ENCODE measurements at regions not wholly inside any gene's neighbourhood (a gene's known extent, or its start where the extent isn't known, plus 50 kb on each side); places are given as distances from the start of the nearest gene placed in this dataset.

GRCh38 chr16:52212841-52213240, 334.1 kb downstream of the TOX3 start:
- Histone ChIP-seq H2AFZ (no peak overlapping the region), H3K4me2 (no peak overlapping the region), H4K20me1 (ENCODE audit: insufficient read depth) (no peaks in the 10 kb centered on the region), H3K27ac (no peak overlapping the region), H3K27me3 (ENCODE audit: insufficient read depth, low read depth) (no peaks in the 10 kb centered on the region), H3K4me1 (replicated peaks; ENCODE audit: insufficient read depth) (no peaks in the 10 kb centered on the region), H3K79me2 (ENCODE audit: low read depth) (no peaks in the 10 kb centered on the region), H3K9me3 (ENCODE audit: insufficient read depth, low read depth) (no peaks in the 10 kb centered on the region), H3K36me3 (ENCODE audit: low read depth) (no peaks in the 10 kb centered on the region), H3K9me2 (ENCODE audit: insufficient read depth) (no peaks in the 10 kb centered on the region), H3F3A (ENCODE audit: insufficient read depth, low read depth) (no peaks in the 10 kb centered on the region), H3K4me3 (no peak overlapping the region)
- ChIA-PET POLR2A (ENCODE audit: unreplicated experiment) (no interaction called here), CTCF (no interaction called here)
- TF ChIP-seq EZH2 (IDR thresholded peaks at IDR 0.05; ENCODE audit: low read depth), result no peak
- intact Hi-C loops (cut with micrococcal nuclease; ENCODE audit: unreplicated experiment), result no loop called here
- no TSS peak for BruUV-seq (replicated peaks)
- DNase-seq, result no peak

- no peaks in the 10 kb centered on the region for H3K9me2 ChIP-seq (ENCODE audit: insufficient read depth)
- DNase-seq, result no peak
- H3K79me2 ChIP-seq (ENCODE audit: low read depth), result no peaks in the 10 kb centered on the region
- BruUV-seq (replicated peaks), result no TSS peak
- no peaks in the 10 kb centered on the region for H3K36me3 ChIP-seq (ENCODE audit: low read depth)
- no peaks in the 10 kb centered on the region for H4K20me1 ChIP-seq (ENCODE audit: insufficient read depth)
- no peak overlapping the region for H2AFZ ChIP-seq
- ChIA-PET CTCF (no interaction called here), POLR2A (ENCODE audit: unreplicated experiment) (no interaction called here)
- H3K27me3 ChIP-seq (ENCODE audit: insufficient read depth, low read depth), result no peaks in the 10 kb centered on the region
- H3F3A ChIP-seq (ENCODE audit: insufficient read depth, low read depth), result no peaks in the 10 kb centered on the region
- H3K4me1 ChIP-seq (replicated peaks; ENCODE audit: insufficient read depth), result no peaks in the 10 kb centered on the region
- H3K4me2 ChIP-seq, result no peak overlapping the region
- TF ChIP-seq CTCF (conservative IDR thresholded peaks at IDR 0.05) (no peak), EZH2 (IDR thresholded peaks at IDR 0.05; ENCODE audit: low read depth) (no peak)
- no peak overlapping the region for H3K27ac ChIP-seq
- no peaks in the 10 kb centered on the region for H3K9me3 ChIP-seq (ENCODE audit: insufficient read depth, low read depth)
- intact Hi-C loops (cut with micrococcal nuclease; ENCODE audit: unreplicated experiment), result no loop called here
- H3K4me3 ChIP-seq, result no peak overlapping the region
Observed at GRCh38 chr16:52209227-52209626, 337.7 kb downstream of the TOX3 start.

GRCh38 chr16:52203096-52203495, 343.8 kb downstream of the TOX3 start:
- ChIA-PET POLR2A (ENCODE audit: unreplicated experiment) (no interaction called here), CTCF (no interaction called here)
- Histone ChIP-seq H3K4me2 (no peak overlapping the region), H3K36me3 (ENCODE audit: low read depth) (no peaks in the 10 kb centered on the region), H3K27ac (no peak overlapping the region), H3K4me3 (no peak overlapping the region), H3K27me3 (ENCODE audit: insufficient read depth, low read depth) (no peaks in the 10 kb centered on the region), H3K9me3 (ENCODE audit: insufficient read depth, low read depth) (no peaks in the 10 kb centered on the region), H2AFZ (no peak overlapping the region), H3K4me1 (replicated peaks; ENCODE audit: insufficient read depth) (no peaks in the 10 kb centered on the region), H3K79me2 (ENCODE audit: low read depth) (no peaks in the 10 kb centered on the region), H4K20me1 (ENCODE audit: insufficient read depth) (no peaks in the 10 kb centered on the region), H3K9me2 (ENCODE audit: insufficient read depth) (no peaks in the 10 kb centered on the region), H3F3A (ENCODE audit: insufficient read depth, low read depth) (no peaks in the 10 kb centered on the region)
- no TSS peak for BruUV-seq (replicated peaks)
- no peak for DNase-seq
- intact Hi-C loops (cut with micrococcal nuclease; ENCODE audit: unreplicated experiment), result no loop called here
- no peak for TF ChIP-seq EZH2 (IDR thresholded peaks at IDR 0.05; ENCODE audit: low read depth)
- no peak for TF ChIP-seq CTCF (conservative IDR thresholded peaks at IDR 0.05)

GRCh38 chr16:52193441-52193840, 353.5 kb downstream of the TOX3 start:
- H3K9me2 ChIP-seq (ENCODE audit: insufficient read depth), result no peaks in the 10 kb centered on the region
- H3K4me1 ChIP-seq (replicated peaks; ENCODE audit: insufficient read depth), result no peaks in the 10 kb centered on the region
- intact Hi-C loops (cut with micrococcal nuclease; ENCODE audit: unreplicated experiment), result no loop called here
- no peaks in the 10 kb centered on the region for H3K9me3 ChIP-seq (ENCODE audit: insufficient read depth, low read depth)
- ChIA-PET POLR2A (ENCODE audit: unreplicated experiment) (no interaction called here), CTCF (no interaction called here)
- H3K36me3 ChIP-seq (ENCODE audit: low read depth), result no peaks in the 10 kb centered on the region
- H3K79me2 ChIP-seq (ENCODE audit: low read depth), result no peaks in the 10 kb centered on the region
- H3F3A ChIP-seq (ENCODE audit: insufficient read depth, low read depth), result no peaks in the 10 kb centered on the region
- H3K27me3 ChIP-seq (ENCODE audit: insufficient read depth, low read depth), result no peaks in the 10 kb centered on the region
- no peak overlapping the region for H3K27ac ChIP-seq
- DNase-seq, result no peak
- no TSS peak for BruUV-seq (replicated peaks)
- H3K4me2 ChIP-seq, result no peak overlapping the region; the same call in 1 of the 2 replicates
- no peak overlapping the region for H3K4me3 ChIP-seq
- H4K20me1 ChIP-seq (ENCODE audit: insufficient read depth), result no peaks in the 10 kb centered on the region
- TF ChIP-seq CTCF (conservative IDR thresholded peaks at IDR 0.05), result no peak
- TF ChIP-seq EZH2 (IDR thresholded peaks at IDR 0.05; ENCODE audit: low read depth), result no peak
- no peak overlapping the region for H2AFZ ChIP-seq
